ENCODE measurements at regions not wholly inside any gene's neighbourhood (a gene's known extent, or its start where the extent isn't known, plus 50 kb on each side); places are given as distances from the start of the nearest gene placed in this dataset.

DNA sequence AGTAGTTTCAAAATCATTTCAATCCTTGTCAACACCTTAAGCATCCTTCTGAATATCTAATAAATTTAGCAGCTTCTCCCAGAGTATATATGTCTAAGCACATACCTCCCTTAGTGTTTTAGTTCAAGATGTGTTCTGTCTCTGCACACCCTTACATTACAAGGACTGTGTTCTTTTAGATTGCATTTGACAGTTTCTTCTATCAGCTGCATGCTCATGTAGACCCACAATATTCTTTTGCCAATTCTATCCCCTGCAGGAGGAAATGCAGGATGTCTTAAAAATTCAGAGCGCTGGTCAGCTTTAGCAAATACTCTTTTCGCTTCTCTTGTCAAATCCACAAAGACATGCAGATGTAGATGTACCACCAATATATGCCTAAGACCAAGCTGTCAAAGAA, 145.8 kb upstream of the SLC30A5 start:
- DNase-seq: no peak

DNA sequence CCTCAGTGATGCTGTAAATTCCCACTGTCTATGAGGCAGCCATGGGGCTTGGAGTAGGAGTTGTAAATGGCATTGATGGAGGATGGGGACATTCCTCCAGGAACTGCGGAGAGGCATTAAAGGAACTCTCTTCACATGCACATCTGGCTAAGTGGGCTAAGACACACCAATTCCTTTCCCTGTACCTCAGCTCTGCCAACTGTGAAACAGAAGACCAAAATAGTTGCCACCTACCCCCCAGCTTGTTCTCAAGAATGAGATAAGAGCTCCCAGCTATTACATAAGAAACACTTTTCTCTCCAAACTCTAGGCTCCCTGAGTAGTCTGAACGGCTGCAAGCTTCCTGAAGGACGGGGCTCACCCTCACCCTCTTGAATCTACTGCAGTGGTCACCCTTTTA, 144.6 kb upstream of the SLC30A5 start:
- no peak for DNase-seq

DNA sequence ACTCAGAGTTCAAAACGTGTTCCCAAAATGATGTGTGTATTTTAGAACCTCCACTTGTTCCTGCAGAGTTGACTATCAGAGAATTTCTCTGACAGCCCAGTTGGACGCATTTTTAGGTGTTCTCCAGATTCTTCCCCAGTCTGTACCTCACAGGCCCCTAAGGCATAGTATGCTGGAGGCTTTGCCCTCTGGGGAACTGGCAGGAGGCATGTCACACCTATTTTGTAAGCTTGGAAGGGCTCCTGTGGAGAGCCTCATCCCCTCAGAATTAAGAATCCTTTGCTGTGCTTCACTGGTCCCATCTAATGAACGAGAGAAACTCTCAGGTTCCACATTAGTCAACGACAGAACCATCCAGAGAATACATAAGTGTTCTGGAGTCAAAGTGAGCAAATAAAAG, 144.1 kb upstream of the SLC30A5 start:
- DNase-seq: no peak

DNA sequence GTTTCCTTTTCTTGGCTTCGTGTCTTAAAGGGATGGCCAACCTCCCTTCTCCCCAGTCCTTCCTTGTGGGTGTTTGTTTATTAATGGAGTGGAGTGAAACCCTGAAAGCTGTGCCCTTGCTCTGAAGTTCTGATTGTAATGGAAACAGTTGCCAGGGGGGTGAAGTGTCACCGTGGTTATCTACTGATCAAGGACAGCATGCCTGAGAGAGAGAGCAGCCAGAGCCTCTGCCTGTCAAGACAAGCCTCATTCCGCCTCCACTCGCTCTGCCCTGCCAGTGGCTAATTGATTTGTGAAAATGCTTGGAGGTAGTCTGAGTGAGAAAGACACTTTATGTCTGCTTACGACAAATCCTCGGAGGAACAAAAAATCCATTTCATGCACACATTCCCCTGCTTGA, 143.7 kb upstream of the SLC30A5 start:
- no peak for DNase-seq

DNA sequence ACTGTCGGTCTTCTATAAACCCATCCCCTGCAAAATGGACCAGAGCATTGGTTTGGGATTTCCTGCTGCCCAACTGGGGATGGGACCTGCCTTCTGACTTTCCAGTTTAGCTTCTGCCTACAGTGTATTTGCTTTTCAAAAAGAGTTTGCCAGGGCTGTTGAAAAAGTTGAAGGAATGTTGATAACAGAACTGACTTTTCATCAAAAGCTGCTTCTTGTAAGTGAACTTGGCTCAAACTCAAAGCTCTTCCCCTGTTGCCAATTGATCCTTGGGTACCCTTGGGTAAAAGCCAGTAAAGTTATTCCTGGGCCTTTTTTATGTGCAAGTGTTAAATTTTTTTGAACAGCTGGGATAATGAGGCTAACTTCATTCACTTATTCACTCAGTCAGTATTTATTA, 142.9 kb upstream of the SLC30A5 start:
- no peak for DNase-seq

DNA sequence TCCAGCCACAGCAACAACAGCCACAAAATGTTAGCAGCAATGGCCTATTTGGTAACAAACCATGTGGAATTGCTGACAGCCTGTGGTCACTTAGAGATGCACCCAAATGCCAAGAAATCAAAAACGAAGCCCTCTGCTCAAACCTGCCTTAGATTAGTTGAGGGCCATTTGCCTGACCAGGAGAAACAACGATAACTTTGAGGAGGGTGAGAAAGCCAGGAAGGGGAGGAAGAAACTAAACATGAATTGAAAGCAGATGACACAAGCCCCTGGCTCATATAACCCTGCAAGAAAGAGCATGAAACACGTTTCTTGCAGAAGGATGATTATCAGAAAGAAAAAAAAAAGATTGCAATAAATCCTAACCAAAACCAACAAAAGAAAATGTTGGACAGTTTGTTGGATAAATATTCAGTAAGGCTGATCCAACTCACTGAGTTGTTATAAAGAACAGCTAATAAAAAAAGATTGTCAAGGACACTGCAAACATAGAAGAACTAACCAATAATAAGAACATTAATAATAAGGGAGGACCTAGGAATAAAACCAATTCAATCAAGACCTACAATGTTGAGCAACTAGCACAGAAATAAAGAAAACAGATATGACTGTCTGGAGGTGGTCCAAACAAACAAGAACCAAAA, 140.5 kb upstream of the SLC30A5 start:
- DNase-seq: no peak

DNA sequence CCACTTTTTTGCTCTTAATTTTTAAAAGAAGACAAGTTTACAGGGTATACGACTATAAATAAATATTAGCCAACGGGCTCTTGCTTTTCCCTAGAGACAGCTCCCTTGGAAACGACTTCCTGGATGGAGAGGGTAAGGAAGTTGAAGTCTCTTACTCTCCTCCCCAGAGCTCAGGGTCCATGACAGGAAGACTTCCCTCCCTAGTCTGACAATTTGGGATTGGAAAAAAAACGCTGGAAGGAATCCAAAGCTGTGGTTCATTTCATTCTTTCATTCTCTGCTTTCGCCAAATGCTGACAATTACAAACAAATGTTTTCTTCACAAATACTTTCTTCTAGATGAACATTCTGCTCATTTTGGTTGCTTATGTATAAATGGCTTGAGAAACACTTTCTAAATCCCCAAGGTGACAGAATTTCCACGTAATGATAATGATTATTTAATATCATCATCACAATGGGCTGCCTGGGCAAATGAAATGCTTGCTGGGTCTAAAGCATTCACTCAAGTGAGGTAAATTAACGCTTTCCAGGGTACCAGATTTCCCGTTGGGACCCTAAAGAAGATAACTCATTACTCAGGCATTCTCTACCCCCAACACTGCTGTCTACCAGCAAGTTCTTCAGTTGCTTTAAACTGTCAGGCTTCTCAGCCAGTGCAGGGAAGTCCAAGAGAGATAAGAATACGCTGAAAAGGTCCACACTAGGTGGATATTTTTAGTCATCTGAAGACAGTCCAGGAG, 139.8 kb upstream of the SLC30A5 start:
- DNase-seq: no peak

DNA sequence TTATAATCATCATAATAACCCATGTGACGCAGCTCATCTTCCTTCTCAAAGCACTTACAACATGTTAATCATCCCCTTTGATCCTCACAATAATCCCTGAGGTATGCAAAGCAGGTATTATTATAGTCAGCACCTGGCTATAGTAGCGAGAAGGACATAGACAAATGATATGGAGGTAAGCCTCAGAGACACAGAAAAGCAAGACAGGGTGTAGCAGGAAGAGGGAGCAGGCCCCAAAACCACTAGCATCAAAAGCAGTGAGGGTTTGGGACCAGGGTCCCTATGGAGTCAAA, 139.2 kb upstream of the SLC30A5 start:
- no peak for DNase-seq

DNA sequence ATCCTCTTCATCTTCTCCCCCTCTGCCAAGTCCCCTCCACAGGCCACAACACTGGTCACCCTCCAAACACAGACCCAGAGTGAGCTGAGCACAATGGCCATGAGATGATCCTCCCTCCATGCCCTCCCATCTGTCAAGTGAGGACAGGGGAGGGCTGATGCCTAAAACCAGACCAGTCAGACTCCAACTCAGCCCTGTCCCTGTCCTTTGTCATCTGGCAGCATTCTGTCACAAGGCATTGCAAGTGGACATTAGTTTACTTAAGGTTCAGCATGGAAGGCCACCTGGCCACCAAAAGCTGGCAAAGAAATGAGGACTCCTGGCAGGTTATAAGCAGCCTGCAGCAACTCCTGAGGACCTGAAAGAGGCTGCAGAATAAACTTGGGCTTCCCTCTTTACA, 136.2 kb upstream of the SLC30A5 start:
- no peak for DNase-seq

DNA sequence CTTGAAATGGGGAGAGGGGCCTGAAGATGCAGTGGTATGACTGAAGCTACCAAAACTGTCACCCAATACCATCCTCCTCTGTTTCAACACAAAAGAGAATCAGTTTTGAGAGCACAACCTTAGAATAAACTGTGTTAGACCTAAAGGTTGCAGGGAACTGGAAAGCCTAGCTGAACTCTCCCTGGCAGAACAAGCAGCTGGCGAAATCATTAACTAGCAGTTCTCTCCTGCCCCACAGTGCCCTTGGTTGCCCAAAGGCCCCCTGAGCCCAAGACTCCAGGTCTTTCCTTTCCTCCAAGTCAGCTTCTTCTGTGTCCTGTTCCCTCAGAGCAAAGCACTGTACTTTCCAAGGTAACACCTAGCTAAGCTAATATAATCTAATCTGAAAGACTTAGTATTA, 135.4 kb upstream of the SLC30A5 start:
- no peak for DNase-seq

DNA sequence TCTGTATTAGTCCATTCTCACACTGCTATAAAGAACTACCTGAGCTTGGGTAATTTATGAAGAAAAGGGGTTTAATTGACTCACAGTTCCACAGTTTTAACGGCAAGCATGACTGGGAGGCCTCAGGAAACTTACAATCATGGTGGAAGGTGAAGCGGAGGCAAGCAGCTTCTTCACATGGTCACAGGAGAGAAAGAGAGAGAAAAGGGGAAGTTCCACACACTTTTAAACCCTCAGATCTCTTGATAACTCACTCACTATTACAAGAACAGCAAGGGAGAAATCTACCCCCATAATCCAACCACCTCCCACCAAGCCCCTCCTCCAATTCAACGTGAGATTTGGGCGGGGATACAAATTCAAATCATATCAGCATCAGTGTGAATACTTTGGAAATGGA, 133.4 kb upstream of the SLC30A5 start:
- DNase-seq: no peak

DNA sequence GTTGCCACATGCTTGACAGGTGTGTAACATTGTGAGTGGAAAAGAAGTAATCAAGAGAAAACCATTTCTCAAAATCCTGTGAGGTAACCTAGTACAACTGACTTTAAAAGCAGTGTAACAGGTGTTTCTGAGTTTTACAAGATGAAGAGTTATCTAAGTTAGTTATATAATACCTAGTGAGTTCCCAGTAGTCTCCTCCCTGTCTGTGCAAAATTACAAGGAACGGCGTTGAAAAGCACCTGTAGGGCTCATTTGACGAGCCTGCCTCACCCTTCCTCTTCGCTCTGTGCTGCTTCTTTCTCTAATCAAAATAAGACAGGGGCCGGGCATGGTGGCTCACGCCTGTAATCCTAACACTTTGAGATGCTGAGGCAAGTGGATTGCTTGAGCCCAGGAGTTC, 132.9 kb upstream of the SLC30A5 start:
- DNase-seq: no peak

DNA sequence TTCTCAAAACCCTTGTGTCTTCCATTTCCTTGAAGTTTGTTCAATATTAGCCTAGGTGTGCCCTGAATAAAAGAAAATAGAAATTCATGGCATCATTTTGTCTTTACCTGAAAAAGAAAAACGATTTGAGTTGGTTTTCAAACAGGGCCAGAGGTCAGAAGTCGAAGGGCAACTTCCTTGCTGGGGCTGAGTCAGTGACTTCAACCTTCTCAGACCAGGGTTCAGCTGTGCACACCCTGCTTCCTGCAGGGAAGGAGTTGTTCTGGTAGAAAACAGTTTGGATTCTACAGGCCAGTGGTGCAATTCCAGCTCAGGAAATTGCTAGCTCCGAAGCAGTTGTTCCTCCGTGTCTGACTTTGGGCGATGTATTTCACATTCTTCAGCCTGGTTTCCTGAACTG, 132.1 kb upstream of the SLC30A5 start:
- no peak for DNase-seq

DNA sequence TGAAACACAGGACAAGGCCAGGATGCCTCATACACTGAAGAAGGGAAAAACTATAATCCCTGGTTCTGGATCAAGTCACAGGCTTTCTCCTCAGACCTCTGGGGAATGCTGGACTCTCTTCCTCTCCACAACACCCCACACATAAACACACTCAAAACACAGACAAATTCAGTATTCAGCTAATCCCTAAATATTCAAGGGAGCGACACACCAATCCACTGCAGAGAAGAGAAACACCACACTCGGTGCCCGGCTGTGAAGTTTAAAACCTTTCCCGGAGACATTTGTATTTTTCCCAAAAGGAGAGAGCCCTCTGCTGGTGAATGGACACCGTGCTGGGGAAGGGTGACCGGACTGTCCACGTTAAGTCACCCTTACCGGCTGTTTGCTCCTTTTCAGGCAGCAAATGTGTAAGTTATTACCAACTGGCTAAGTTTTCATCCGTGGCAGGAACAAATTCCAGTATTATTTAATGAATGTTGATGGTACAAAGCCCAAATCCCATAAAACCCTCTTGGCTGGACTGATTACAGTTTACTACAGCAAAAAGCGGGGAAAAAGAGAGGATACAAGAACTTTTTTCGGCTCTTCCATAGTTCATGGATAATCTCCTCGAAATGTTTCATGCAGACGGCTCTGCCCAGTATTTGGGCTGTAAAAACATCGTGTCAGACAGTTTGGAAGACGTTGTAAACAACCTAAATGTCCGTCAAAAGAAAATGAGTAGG, 130.9 kb upstream of the SLC30A5 start:
- peak; percentile 73 for DNase-seq

DNA sequence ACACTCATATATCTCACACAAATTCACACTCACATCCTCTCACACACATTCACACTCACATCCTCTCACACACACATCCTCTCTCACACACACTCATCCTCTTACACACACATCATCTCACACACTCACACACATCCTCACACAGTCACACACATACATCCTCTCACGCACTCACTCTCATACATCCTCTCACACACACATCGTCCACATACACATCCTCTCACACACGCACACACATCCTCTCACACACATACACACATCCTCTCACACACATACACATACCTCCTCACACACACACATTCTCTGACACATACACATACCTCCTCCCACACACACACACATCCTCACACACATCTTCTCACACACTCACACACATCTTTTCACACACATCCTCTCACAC, 129.1 kb upstream of the SLC30A5 start:
- no peak for DNase-seq

DNA sequence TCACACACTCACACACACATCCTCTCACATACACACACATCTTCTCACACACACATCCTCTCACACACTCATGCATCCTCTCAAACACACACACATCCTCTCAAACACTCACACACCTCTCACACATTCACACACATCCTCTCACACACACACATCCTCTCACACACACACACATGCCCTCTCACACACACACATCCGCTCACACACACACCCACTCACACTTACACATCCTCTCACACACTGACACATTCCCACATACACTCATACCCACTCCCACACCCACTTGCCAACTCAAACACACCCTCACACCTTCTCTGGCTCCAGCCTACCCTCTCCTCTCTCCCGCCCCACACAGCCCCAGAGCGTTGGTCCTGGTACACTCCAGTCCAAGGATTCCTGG, 127.9 kb upstream of the SLC30A5 start:
- DNase-seq: no peak

DNA sequence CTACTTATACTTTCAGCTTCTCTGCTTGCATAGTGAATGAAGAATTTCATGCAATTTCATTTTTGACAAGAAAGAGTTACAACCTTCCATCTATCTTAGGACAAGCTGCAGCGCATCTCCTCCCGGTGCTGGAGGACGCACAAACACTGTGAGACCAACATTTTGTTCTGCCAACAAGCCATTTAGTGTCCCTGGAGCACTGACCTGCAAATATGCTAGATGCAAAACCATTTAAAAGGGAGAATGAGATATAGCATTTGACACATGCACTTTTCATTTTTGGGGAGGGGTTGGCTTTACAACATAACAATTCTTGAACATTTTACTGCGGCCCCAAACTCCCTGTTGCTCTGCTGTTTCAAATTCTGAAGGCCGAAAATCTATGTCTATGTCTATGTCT, 127.2 kb upstream of the SLC30A5 start:
- no peak for DNase-seq

DNA sequence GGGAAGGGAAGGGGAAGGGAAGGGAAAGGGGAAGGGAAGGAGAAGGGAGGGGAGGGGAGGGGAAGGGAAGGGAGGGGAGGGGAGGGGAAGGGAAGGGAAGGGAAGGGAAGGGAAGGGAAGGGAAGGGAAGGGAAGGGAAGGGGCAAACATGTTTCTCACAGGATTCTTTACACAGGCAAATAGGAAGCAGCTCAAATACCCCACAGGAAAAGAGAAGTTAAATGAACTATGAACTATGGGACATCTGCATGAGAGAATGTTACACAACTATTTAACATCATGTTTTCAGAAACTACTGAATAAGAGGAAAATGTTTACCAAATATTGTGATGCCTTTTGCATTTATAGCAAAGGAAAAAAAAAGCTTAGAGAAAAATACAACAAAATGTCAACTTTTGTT, 125.4 kb upstream of the SLC30A5 start:
- no peak for DNase-seq

DNA sequence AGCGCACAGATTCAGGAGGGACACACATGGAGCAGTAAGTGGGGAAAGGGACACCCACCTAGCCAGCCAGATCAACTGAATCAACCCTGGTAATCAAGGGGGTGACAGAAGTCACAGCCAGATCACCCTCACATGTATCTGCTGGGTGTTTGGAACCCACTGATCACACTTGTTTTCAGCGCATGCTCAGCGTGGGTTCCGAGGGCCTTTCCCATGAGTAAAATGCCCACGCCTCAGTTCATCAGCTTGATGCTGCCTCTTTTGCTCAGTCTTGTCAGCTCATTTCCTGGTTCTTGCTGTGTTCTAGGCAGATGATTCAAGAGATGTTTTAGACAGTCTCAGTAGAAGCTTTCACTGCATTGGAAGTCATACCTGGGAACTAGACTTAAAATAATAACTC, 123.2 kb upstream of the SLC30A5 start:
- no peak for DNase-seq

DNA sequence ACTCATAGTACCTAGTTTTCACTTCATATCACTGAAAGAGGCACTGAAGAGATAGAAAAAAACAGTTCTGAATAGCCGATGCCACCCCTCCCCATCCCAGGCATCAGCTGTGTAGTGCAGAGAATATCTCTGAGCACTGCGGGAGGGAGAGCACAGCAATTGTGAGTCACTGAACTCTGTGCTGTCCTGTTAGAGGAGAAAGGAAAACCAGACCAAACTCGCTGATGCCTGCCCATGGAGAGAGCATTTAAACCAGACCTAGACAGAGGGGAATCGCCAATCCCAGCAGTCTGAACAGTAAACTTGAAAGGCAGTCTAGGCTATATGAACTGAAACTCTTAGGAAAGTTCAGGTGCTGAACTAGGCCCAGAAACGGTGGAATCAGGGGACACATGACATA, 120.1 kb upstream of the SLC30A5 start:
- DNase-seq: no peak

DNA sequence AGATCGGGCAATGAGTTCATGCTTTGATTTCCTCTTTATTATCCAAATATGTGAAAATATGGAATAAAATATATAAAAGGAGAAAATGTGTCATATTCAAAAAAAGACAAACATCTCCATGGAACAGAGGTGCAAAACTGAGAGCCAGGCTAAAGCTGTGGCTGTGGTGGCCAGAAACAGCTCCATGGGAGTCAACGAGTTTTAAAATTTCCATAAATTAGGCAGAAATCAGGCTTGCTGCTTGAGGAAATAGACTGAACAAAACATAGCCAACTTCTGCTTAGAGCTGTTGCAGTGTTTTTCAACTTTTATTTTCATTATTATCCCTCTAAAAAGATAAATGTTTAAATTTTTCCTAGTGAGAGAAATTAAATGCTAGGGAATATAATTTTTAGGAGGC, 110.8 kb upstream of the SLC30A5 start:
- DNase-seq: no peak

DNA sequence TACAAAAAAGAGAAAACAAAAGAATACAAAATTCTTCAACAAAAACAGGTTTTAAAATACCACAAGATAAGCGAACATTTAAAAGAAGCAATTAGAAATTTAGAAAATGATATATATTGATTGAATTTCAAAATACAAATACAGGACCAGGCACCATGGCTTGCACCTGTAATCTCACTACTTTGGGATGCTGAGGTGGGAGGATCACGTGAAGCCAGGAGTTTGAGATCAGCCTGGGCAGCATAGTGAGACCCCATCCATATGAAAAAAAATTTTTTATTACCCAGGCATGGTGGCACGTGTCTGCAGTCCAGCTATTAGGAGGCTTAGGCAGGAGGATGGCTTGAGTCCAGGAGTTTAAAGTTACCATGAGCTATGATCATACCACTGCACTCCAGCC, 109.9 kb upstream of the SLC30A5 start:
- no peak for DNase-seq

DNA sequence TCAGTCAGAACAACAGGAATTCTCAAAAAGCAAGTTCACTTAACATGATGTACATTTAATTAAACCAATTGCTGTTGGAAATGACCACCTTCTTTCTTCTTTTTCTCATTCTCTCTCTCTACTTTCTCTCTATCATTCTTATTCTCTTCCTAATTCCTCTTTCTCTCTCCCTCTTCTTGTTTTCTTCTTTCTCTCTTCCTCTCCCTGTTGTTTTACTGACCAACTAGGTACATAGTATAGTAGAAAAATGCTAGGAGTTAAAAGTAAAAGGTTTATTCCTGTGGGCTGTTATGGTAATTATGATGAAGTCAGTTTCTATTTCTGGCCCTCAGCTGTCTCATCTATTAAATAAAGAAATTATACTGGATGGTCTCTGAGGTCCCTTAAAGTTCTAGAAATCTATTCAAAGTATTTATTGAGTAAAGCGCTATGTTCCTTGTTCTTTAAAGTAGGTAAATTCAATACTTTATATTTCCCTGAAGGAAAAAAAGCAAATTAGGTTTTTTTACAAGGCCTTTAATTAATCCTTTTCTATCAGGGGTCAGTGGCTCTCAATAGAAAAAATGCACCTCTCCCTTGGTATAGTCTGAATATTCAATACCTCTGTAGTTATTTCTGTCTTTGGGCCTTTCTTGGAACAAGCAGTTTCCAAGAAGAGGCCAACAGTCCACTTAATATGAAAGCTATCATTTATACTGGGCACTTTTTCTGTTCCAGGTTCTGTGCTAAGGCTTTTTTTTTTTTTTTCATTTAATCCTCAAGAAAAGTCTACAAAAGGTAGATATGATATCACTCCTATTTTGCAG, 102.3 kb upstream of the SLC30A5 start:
- DNase-seq: no peak
